RWPE1 (cell line): ENCODE measurements at regions not wholly inside any gene's neighbourhood (a gene's known extent, or its start where the extent isn't known, plus 50 kb on each side); places are given as distances from the start of the nearest gene placed in this dataset.

Experiments used
- CTCF ChIA-PET: fragments of 350-600 bp; sonication (Branson Sonifier 250); formaldehyde crosslinking; extraction: SDS; loops from one replicate; lab custom pipeline; 2021; lab: Yijun Ruan, JAX
- POLR2A ChIA-PET: fragments of 400-600 bp; formaldehyde crosslinking; extraction: SDS; loops from one replicate; lab custom pipeline; 2020; ENCODE audit warnings: antibody characterized with exemption; ENCODE audit not compliant: low non-redundant PET; lab: Yijun Ruan, JAX
- DNase-seq: peaks from one replicate; pipeline ENCODE4 v3.0.0; 2012; ENCODE audit warnings: low spot score
- H3K27ac ChIP-seq: fragments of 450-650 bp; 2 replicates; pipeline ENCODE4 v1.5.1; 2017
- TF ChIP-seq, protein P1 (sequence below): fragments of 450-650 bp; conservative IDR thresholded peaks from 2 replicates; pipeline ENCODE4 v1.5.1; 2017; ENCODE audit warnings: low read depth, mild to moderate bottlenecking

DNA sequence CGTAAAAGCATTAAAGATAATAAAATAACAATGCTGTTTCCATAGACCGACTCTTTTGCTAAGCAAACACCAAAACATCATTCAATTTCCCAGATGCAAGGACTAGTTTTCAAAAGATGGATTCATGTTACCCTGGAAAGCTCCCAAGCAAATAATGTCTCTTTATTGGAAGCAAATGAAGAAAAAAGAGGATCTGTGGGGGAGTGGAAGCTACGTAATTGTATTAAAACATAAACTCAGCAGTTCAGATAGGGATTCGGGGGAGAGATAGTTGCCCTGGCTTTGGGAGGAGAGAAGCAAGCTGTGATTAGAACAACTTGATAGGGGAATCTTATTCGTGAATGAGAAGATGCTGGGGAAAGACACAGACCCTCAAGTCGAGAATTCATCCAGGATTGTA is 491.0 kb upstream of the CLINT1 start:
- TF ChIP-seq, protein P1, sequence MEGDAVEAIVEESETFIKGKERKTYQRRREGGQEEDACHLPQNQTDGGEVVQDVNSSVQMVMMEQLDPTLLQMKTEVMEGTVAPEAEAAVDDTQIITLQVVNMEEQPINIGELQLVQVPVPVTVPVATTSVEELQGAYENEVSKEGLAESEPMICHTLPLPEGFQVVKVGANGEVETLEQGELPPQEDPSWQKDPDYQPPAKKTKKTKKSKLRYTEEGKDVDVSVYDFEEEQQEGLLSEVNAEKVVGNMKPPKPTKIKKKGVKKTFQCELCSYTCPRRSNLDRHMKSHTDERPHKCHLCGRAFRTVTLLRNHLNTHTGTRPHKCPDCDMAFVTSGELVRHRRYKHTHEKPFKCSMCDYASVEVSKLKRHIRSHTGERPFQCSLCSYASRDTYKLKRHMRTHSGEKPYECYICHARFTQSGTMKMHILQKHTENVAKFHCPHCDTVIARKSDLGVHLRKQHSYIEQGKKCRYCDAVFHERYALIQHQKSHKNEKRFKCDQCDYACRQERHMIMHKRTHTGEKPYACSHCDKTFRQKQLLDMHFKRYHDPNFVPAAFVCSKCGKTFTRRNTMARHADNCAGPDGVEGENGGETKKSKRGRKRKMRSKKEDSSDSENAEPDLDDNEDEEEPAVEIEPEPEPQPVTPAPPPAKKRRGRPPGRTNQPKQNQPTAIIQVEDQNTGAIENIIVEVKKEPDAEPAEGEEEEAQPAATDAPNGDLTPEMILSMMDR, result no peak
- H3K27ac ChIP-seq, result no peak overlapping the region
- no peak for DNase-seq
- ChIA-PET CTCF (no interaction called here), POLR2A (no interaction called here)

DNA sequence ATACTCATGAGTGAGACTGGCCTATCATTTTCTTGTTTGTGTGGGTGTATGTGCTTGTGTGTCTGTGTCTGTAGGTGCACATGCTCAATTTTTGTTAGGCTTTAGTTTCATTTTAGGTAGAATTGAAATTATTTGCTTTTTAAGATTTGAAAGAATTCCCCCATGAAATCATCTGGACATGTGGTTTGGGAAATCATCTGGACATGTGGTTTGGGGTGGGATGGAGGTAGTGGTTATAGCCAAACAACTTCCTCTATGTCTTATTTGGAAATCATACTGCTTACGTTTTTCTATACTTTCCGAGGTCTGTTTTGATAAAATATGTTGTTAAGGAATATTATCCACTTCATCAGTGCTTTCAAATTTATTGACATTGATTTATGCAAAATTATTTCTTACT is 485.4 kb upstream of the CLINT1 start:
- CTCF ChIA-PET, result no interaction called here
- POLR2A ChIA-PET, result no interaction called here
- DNase-seq, result no peak
- TF ChIP-seq, protein P1, result no peak
- H3K27ac ChIP-seq, result no peak overlapping the region

DNA sequence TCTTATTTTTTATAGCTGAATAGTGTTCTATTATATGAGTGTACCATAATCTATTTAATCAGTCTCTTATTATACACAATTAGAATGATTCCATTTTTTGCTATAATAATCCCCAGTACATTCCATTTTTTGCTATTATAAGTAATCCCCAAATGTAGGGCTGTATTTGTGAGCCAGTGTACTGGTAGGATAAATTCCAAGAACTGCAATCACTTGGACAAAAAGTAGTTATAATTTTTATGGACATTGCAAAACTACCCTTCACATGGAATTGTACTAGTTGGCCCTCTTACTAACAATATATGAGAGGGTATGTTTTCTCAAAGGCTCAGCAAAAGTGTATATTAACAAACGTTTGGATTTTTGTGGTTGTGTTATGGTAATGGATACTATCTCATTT is 481.7 kb upstream of the CLINT1 start:
- ChIA-PET CTCF (no interaction called here), POLR2A (no interaction called here)
- TF ChIP-seq, protein P1, result no peak
- DNase-seq, result no peak
- no peak overlapping the region for H3K27ac ChIP-seq

DNA sequence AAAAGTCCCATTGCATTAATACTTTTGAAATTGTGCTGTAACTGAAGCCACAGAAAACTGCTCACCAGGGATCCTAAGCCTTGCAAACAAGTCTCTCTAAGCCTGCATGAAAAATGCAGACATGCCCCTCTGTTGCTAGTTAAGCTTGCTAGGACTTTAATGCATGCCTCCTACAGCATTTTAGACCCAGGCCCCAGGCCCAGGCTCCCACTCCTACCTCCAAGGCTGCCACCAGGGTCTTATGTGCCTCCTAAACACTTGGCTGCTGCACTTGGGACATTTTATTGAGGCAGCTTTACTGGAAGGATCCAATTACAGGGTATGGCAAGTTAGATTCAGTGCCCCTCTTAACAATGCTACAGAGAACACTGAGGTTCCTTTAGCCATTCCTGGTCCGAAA is 467.3 kb upstream of the CLINT1 start:
- DNase-seq, result no peak
- no peak overlapping the region for H3K27ac ChIP-seq
- CTCF ChIA-PET, result interaction anchor here (0.6 kb wide), 1 partner anchor 120 kb away, joined by 3 read pairs; no protein-coding TSS in a partner anchor
- POLR2A ChIA-PET, result no interaction called here
- TF ChIP-seq, protein P1, result no peak

DNA sequence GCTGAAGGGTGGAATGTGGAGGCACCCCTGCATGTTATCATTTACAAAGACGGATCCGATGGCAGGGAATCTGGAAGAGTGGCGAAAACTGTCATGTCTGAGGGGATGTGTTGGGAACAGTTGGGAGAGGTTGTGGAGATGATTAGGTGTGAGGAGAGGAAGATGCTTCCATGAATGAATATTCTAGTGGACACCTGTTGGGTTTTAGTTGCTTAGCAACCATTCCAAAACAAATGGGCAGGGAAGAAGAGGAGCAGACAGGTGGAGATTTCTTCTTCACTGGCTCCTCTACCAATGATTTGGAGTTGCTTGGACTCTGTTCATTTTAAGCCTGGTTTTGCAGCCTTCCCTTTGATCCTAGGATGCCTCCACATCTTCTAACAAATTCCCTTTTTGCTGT is 465.3 kb upstream of the CLINT1 start:
- no peak overlapping the region for H3K27ac ChIP-seq
- DNase-seq, result no peak
- CTCF ChIA-PET, result no interaction called here
- TF ChIP-seq, protein P1, result no peak
- POLR2A ChIA-PET, result no interaction called here

DNA sequence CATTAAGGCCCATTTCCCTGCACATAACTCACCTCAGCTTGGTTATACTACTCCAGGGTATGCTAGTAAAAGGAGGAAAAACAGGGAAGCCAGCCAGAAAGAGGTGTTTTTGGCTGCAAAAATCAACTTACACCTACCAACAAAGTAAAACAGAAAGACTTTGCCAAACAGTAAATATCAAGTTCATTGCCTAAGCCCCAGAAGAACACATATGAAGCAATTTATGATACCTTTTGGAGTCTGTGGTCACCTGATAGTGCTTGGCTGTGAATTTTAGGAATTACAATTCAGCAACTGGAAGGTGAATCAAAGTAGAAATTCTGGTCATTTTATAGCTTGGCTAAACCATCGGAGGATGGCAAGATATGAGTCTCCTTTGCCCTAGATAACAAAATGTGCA is 463.7 kb upstream of the CLINT1 start:
- DNase-seq, result no peak
- TF ChIP-seq, protein P1, result no peak
- ChIA-PET POLR2A (no interaction called here), CTCF (interaction anchor here (1.2 kb wide), 1 partner anchor 90 kb away, joined by 3 read pairs; no protein-coding TSS in a partner anchor)
- no peak overlapping the region for H3K27ac ChIP-seq

DNA sequence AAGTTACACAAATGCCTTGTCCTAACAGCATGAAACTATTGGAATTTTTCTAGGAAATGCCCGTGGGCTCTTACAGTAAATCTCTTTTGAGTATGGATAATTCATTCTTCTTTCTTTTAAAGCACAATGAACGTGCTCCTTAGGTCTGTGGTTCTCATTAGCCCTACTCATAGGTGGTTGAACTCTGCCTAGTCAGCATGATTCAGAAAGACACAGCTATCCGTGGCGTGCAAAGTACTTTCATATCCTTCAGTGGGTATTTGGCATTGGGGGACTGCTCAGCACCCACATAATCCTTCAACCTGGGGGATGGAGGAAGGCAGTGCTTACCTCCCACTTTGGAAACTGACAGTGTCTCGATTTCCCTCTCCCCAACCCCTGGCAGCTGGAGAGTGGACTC is 462.0 kb upstream of the CLINT1 start:
- ChIA-PET CTCF (no interaction called here), POLR2A (no interaction called here)
- TF ChIP-seq, protein P1, result no peak
- no peak overlapping the region for H3K27ac ChIP-seq
- DNase-seq, result no peak
